Brain microvascular endothelial cell (primary cell): ENCODE measurements at regions not wholly inside any gene's neighbourhood (a gene's known extent, or its start where the extent isn't known, plus 50 kb on each side); places are given as distances from the start of the nearest gene placed in this dataset.

ENCODE experiments used
- DNase-seq: peaks from one replicate; pipeline ENCODE4 v3.0.0-alpha.2; 2020
- H3K27ac ChIP-seq: fragments of 250-450 bp; sonication (Bioruptor Pico); 2 replicates; pipeline ENCODE4 v1.5.1; 2020; ENCODE audit warnings: mild to moderate bottlenecking, moderate library complexity
- H3K27me3 ChIP-seq: fragments of 250-450 bp; sonication (Bioruptor Pico); replicated peaks from 2 replicates; pipeline ENCODE4 v1.5.1; 2020; ENCODE audit warnings: mild to moderate bottlenecking
- H3K36me3 ChIP-seq: fragments of 250-450 bp; sonication (Bioruptor Pico); replicated peaks from 2 replicates; pipeline ENCODE4 v1.5.1; 2020; ENCODE audit warnings: mild to moderate bottlenecking
- H3K4me3 ChIP-seq: 2 replicates; pipeline ENCODE4 v1.5.1; 2011; ENCODE audit warnings: low read depth, mild to moderate bottlenecking, control low read depth, low read length, moderate library complexity
- in situ Hi-C: cut with HindIII; loops from 2 replicates; pipeline ENCODE4 v1.10.0; 2017; ENCODE audit warnings: low sequenced_read_pairs, low pct_ligation_motif_present
- TF ChIP-seq, protein P1 (sequence below): IDR thresholded peaks from 2 replicates; pipeline ENCODE4 v1.5.1; 2011; ENCODE audit warnings: low read depth, mild to moderate bottlenecking, moderate library complexity, low read length, control low read depth, inconsistent platforms; ENCODE audit errors: missing control alignments

- no peak for DNase-seq
- TF ChIP-seq, protein P1, sequence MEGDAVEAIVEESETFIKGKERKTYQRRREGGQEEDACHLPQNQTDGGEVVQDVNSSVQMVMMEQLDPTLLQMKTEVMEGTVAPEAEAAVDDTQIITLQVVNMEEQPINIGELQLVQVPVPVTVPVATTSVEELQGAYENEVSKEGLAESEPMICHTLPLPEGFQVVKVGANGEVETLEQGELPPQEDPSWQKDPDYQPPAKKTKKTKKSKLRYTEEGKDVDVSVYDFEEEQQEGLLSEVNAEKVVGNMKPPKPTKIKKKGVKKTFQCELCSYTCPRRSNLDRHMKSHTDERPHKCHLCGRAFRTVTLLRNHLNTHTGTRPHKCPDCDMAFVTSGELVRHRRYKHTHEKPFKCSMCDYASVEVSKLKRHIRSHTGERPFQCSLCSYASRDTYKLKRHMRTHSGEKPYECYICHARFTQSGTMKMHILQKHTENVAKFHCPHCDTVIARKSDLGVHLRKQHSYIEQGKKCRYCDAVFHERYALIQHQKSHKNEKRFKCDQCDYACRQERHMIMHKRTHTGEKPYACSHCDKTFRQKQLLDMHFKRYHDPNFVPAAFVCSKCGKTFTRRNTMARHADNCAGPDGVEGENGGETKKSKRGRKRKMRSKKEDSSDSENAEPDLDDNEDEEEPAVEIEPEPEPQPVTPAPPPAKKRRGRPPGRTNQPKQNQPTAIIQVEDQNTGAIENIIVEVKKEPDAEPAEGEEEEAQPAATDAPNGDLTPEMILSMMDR: no peak
- H3K36me3 ChIP-seq: no peaks in the 10 kb centered on the region
Observed at GRCh38 chr2:239590995-239591915, 190.4 kb upstream of the HDAC4 start.

GRCh38 chr2:239590276-239590675 is 189.5 kb upstream of the HDAC4 start:
- Histone ChIP-seq H3K4me3 (no peak overlapping the region), H3K36me3 (no peaks in the 10 kb centered on the region), H3K27ac (no peak overlapping the region), H3K27me3 (no peaks in the 10 kb centered on the region)
- in situ Hi-C loops: no loop called here
- TF ChIP-seq, protein P1: no peak
- DNase-seq: no peak

More at GRCh38 chr2:239590995-239591915, 190.4 kb upstream of the HDAC4 start:
- no peak overlapping the region for H3K4me3 ChIP-seq
- in situ Hi-C loops: no loop called here
- no peak overlapping the region for H3K27ac ChIP-seq
- H3K27me3 ChIP-seq: no peaks in the 10 kb centered on the region

GRCh38 chr2:239589833-239590232 is 189.0 kb upstream of the HDAC4 start:
- H3K36me3 ChIP-seq: no peaks in the 10 kb centered on the region
- no peak overlapping the region for H3K27ac ChIP-seq
- in situ Hi-C loops: no loop called here
- no peak for DNase-seq
- H3K27me3 ChIP-seq: no peaks in the 10 kb centered on the region
- TF ChIP-seq, protein P1: no peak
- H3K4me3 ChIP-seq: no peak overlapping the region

- no peak for DNase-seq
- Histone ChIP-seq H3K36me3 (no peaks in the 10 kb centered on the region), H3K27me3 (no peaks in the 10 kb centered on the region), H3K27ac (no peak overlapping the region), H3K4me3 (no peak overlapping the region)
- TF ChIP-seq, protein P1: no peak
- in situ Hi-C loops: no loop called here
Observed at GRCh38 chr2:239589270-239589825, 188.5 kb upstream of the HDAC4 start.

DNA sequence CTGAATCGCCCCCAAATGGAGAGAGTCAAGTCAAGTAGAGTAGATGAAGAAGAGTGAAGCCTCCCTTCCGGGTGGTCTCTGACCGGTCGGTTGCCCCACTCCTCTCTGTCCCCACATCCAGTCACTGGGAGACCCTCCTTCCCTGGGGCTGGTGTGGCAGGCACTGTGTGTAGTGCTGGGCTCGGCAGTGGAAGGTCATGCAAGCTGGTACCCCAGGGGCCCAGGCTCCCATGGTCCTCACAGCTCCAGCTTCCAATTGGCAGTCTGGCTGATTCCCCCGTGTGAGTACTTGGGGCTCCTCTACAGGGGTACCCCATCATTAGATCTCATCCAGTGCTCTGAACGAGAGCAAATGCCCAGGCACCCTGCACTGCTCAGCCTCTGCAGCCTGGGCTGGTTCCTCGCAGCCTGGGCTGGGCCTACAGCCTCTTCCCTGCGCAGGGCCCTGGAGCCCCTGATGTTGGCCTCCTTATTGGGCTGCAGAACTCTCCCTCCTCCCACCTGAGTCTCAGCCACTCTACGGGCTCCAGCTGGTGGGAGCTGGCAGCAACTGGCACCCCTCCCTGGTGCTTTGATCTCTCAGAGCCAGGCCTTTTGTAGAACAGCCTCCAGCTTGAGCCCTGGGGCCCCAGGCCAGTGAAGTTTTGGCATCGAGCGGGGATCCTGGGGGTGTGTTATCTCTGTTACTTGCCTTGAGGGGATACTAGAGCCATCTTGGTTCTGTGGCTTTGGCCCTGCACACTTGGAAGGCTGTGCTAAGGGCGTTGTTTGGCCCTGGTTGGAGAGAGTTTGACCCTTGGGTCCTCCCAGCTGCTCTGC is 187.8 kb upstream of the HDAC4 start:
- H3K27me3 ChIP-seq: no peaks in the 10 kb centered on the region
- TF ChIP-seq, protein P1: no peak
- DNase-seq: no peak
- in situ Hi-C loops: no loop called here
- H3K4me3 ChIP-seq: no peak overlapping the region
- no peak overlapping the region for H3K27ac ChIP-seq
- no peaks in the 10 kb centered on the region for H3K36me3 ChIP-seq
